ENCODE measurements at regions not wholly inside any gene's neighbourhood (a gene's known extent, or its start where the extent isn't known, plus 50 kb on each side); places are given as distances from the start of the nearest gene placed in this dataset.

DNA sequence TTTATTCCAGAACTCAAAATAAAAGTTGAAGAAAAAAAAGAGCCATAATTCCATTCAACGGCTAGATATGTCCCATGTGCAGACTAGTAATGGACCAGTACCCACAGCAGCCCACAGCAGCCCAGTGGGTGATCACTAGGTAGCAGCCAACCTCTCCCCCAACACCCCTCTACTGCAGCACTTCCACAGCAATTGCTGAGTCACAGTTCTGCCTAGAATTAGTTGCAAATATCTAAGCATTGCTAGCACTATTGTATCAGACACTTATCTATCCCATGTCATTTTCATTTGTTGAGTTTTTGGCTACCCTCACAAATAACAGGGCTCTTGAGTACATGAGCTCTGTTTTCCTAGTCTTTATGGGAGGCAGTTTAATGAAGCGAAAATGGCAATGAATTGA is 258.7 kb downstream of the RAP2A start:
- H3K9ac ChIP-seq = no peak overlapping the region
- in situ Hi-C loops (cut with MboI) = no loop called here

GRCh38 chr13:97695684-97696083 is 257.8 kb upstream of the IPO5 start:
- no peak overlapping the region for H2AFZ ChIP-seq
- no peaks in the 10 kb centered on the region for H3K4me1 ChIP-seq (ENCODE audit: insufficient read depth)
- H4K20me1 ChIP-seq (ENCODE audit: insufficient read depth) = no peaks in the 10 kb centered on the region
- H3K27ac ChIP-seq = no peak overlapping the region
- TF ChIP-seq EZH2phosphoT487 (IDR thresholded peaks at IDR 0.05; ENCODE audit: insufficient read depth, low read depth) (no peak), EZH2 (IDR thresholded peaks at IDR 0.05; ENCODE audit: insufficient read depth, poor library complexity, severe bottlenecking) (no peak)
- in situ Hi-C loops (cut with MboI) = no loop called here
- DNase-seq = no peak
- no peaks in the 10 kb centered on the region for H3K36me3 ChIP-seq (ENCODE audit: low read depth)
- H3K4me3 ChIP-seq = no peak overlapping the region
- no peaks in the 10 kb centered on the region for H3K9me2 ChIP-seq (ENCODE audit: insufficient read depth)
- WGBS, 2 experiments (ENCODE audit: low coverage in 1 of 2, low lambda C conversion rate in 2 of 2, missing lambda C conversion rate in 2 of 2) = 49 to 52% methylated on average over 6 of the region's 6 CpGs
- no peaks in the 10 kb centered on the region for H3K27me3 ChIP-seq (replicated peaks; ENCODE audit: insufficient read depth)
- H3K79me2 ChIP-seq (ENCODE audit: insufficient read depth) = no peaks in the 10 kb centered on the region
- H3K9ac ChIP-seq = no peak overlapping the region
- H3F3A ChIP-seq (ENCODE audit: insufficient read depth) = no peaks in the 10 kb centered on the region
- no peaks in the 10 kb centered on the region for H3K9me3 ChIP-seq (ENCODE audit: low read depth)
- no peak overlapping the region for H3K4me2 ChIP-seq (ENCODE audit: unreplicated experiment)

More for the DNA sequence above, 258.7 kb downstream of the RAP2A start:
- Histone ChIP-seq H3F3A (ENCODE audit: insufficient read depth) (no peaks in the 10 kb centered on the region), H2AFZ (no peak overlapping the region), H3K79me2 (ENCODE audit: insufficient read depth) (no peaks in the 10 kb centered on the region), H3K27me3 (replicated peaks; ENCODE audit: insufficient read depth) (no peaks in the 10 kb centered on the region), H3K4me1 (ENCODE audit: insufficient read depth) (no peaks in the 10 kb centered on the region), H3K36me3 (ENCODE audit: low read depth) (no peaks in the 10 kb centered on the region), H3K27ac (no peak overlapping the region), H3K9me2 (ENCODE audit: insufficient read depth) (no peaks in the 10 kb centered on the region), H3K9me3 (ENCODE audit: low read depth) (no peaks in the 10 kb centered on the region), H4K20me1 (ENCODE audit: insufficient read depth) (no peaks in the 10 kb centered on the region), H3K4me3 (no peak overlapping the region), H3K4me2 (ENCODE audit: unreplicated experiment) (no peak overlapping the region)
- TF ChIP-seq EZH2phosphoT487 (IDR thresholded peaks at IDR 0.05; ENCODE audit: insufficient read depth, low read depth) (no peak), EZH2 (IDR thresholded peaks at IDR 0.05; ENCODE audit: insufficient read depth, poor library complexity, severe bottlenecking) (no peak)
- DNase-seq = no peak
- 18 to 23% methylated on average over 2 of the region's 2 CpGs for WGBS, 2 experiments (ENCODE audit: low coverage in 1 of 2, low lambda C conversion rate in 2 of 2, missing lambda C conversion rate in 2 of 2)

DNA sequence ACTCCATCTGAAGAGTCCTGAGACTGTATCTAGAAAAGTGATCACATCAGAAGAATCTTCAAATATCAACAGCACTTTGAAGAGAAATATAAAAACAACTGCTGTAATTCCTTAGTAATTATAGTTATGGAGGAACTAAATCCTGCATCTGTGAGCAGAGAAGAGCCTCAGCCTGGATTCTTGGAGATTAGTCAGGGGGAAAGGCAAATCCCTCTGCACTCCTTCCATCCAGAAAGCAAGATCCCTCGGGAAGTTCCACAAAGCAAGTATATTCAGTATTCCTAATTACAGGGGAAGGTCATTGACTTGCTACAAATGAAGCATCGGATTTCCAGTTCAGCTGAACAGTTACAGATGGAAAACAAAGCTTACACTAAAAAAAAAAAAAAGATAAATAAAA is 256.6 kb upstream of the IPO5 start:
- Histone ChIP-seq H3K9ac (no peak overlapping the region), H3K27ac (no peak overlapping the region), H3K4me3 (no peak overlapping the region), H3F3A (ENCODE audit: insufficient read depth) (no peaks in the 10 kb centered on the region), H3K4me2 (ENCODE audit: unreplicated experiment) (no peak overlapping the region), H3K9me2 (ENCODE audit: insufficient read depth) (no peaks in the 10 kb centered on the region), H3K27me3 (replicated peaks; ENCODE audit: insufficient read depth) (no peaks in the 10 kb centered on the region), H3K9me3 (ENCODE audit: low read depth) (no peaks in the 10 kb centered on the region), H3K36me3 (ENCODE audit: low read depth) (no peaks in the 10 kb centered on the region), H3K79me2 (ENCODE audit: insufficient read depth) (no peaks in the 10 kb centered on the region), H4K20me1 (ENCODE audit: insufficient read depth) (no peaks in the 10 kb centered on the region), H2AFZ (no peak overlapping the region), H3K4me1 (ENCODE audit: insufficient read depth) (no peaks in the 10 kb centered on the region)
- in situ Hi-C loops (cut with MboI) = no loop called here
- no peak for DNase-seq
- WGBS, 2 experiments (ENCODE audit: low coverage in 1 of 2, low lambda C conversion rate in 2 of 2, missing lambda C conversion rate in 2 of 2) = 20 to 29% methylated on average over 2 of the region's 2 CpGs
- no peak for TF ChIP-seq EZH2 (IDR thresholded peaks at IDR 0.05; ENCODE audit: insufficient read depth, poor library complexity, severe bottlenecking)
- no peak for TF ChIP-seq EZH2phosphoT487 (IDR thresholded peaks at IDR 0.05; ENCODE audit: insufficient read depth, low read depth)

DNA sequence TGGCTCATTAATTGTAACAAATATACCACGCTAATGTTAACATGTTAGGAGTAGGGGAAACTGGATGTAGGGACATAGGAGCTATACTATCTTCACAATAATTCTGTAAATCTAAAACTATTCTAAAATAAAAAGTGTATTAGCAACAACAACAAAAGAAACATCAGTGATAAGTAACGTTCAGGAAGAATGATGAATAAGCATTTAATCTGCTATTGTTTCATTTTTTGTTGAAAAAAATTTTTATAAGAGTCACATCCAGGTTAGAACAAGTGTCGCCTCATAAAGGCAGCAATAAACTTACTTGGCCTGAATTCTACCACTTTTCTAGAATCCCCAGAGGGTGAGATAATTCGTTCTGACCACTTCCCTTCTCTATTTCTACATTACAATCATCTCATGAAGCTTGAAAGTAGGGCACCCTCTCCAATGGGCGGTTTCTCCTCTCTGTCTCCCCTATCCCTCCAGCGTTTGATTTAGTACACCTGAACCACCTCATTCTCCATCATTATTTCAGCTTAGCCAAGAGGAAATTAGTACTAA is 253.1 kb upstream of the IPO5 start:
- no peaks in the 10 kb centered on the region for H3K79me2 ChIP-seq (ENCODE audit: insufficient read depth)
- H3K4me3 ChIP-seq = no peak overlapping the region
- in situ Hi-C loops (cut with MboI) = no loop called here
- H4K20me1 ChIP-seq (ENCODE audit: insufficient read depth) = no peaks in the 10 kb centered on the region
- H2AFZ ChIP-seq = no peak overlapping the region
- no peak overlapping the region for H3K9ac ChIP-seq
- no peaks in the 10 kb centered on the region for H3F3A ChIP-seq (ENCODE audit: insufficient read depth)
- DNase-seq = no peak
- no peaks in the 10 kb centered on the region for H3K36me3 ChIP-seq (ENCODE audit: low read depth)
- no peaks in the 10 kb centered on the region for H3K9me3 ChIP-seq (ENCODE audit: low read depth)
- H3K27me3 ChIP-seq (replicated peaks; ENCODE audit: insufficient read depth) = no peaks in the 10 kb centered on the region
- H3K9me2 ChIP-seq (ENCODE audit: insufficient read depth) = no peaks in the 10 kb centered on the region
- 38 to 40% methylated on average over 6 of the region's 6 CpGs for whole genome bisulfite sequencing, 2 experiments (ENCODE audit: low coverage in 1 of 2, low lambda C conversion rate in 2 of 2, missing lambda C conversion rate in 2 of 2)
- no peaks in the 10 kb centered on the region for H3K4me1 ChIP-seq (ENCODE audit: insufficient read depth)
- H3K4me2 ChIP-seq (ENCODE audit: unreplicated experiment) = no peak overlapping the region
- no peak overlapping the region for H3K27ac ChIP-seq
- no peak for TF ChIP-seq EZH2 (IDR thresholded peaks at IDR 0.05; ENCODE audit: insufficient read depth, poor library complexity, severe bottlenecking)
- TF ChIP-seq EZH2phosphoT487 (IDR thresholded peaks at IDR 0.05; ENCODE audit: insufficient read depth, low read depth) = no peak

DNA sequence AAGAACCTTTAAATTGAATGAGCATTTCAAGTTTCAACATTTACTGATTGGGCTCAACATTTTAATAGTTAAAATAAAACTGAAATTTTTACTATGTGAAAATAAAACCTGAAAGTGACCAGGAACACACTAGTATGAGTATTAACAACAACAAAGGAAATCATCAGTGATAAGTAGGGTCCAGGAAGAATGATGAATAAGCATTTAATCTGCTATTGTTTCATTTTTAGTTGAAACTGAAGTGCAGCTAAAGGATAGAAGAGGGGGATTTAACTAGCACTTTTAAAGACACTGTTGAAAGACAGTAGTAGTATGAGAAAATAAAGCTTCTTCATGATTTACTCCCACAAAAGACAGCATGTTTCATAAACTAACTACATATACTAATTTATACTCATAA is 250.9 kb upstream of the IPO5 start:
- Histone ChIP-seq H3K79me2 (ENCODE audit: insufficient read depth) (no peaks in the 10 kb centered on the region), H3K4me1 (ENCODE audit: insufficient read depth) (no peaks in the 10 kb centered on the region), H3K27ac (no peak overlapping the region), H3K4me2 (ENCODE audit: unreplicated experiment) (no peak overlapping the region), H2AFZ (no peak overlapping the region), H3K4me3 (no peak overlapping the region), H3K9me2 (ENCODE audit: insufficient read depth) (no peaks in the 10 kb centered on the region), H4K20me1 (ENCODE audit: insufficient read depth) (no peaks in the 10 kb centered on the region), H3K9me3 (ENCODE audit: low read depth) (no peaks in the 10 kb centered on the region), H3K9ac (no peak overlapping the region), H3K36me3 (ENCODE audit: low read depth) (no peaks in the 10 kb centered on the region), H3F3A (ENCODE audit: insufficient read depth) (no peaks in the 10 kb centered on the region), H3K27me3 (replicated peaks; ENCODE audit: insufficient read depth) (no peaks in the 10 kb centered on the region)
- no peak for DNase-seq
- TF ChIP-seq EZH2 (IDR thresholded peaks at IDR 0.05; ENCODE audit: insufficient read depth, poor library complexity, severe bottlenecking) (no peak), EZH2phosphoT487 (IDR thresholded peaks at IDR 0.05; ENCODE audit: insufficient read depth, low read depth) (no peak)
- in situ Hi-C loops (cut with MboI) = no loop called here
